Activated CD4-positive, alpha-beta T cell treated with anti-CD3 and anti-CD28 coated beads for 4 hours (primary cell): ENCODE measurements at regions not wholly inside any gene's neighbourhood (a gene's known extent, or its start where the extent isn't known, plus 50 kb on each side); places are given as distances from the start of the nearest gene placed in this dataset.

Source experiments
- DNase-seq, 2 donors: peaks; one replicate each; pipeline ENCODE4 v3.0.0-alpha.2; 2020

DNA sequence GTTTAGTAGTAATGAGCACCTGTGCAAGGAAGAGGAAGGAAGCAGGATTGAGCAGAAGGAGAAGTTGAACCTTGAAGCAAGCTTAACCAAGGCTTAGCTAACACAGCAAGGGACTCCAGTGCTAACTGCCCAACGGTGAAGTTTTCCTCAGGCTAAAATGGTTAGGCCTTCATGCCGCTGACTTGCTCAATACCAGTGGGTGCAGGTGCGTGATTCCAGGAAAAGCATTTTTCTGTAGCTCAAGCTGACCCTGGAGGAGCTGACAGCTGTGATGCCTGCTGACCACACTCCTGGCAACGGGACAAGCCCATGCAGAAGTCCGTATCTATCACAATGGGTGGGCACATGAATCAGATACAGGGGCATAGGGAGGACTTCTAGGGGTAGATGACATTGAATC, 76.5 kb upstream of the FGGY start:
- no peak for DNase-seq

GRCh38 chr1:59223198-59223597, 73.7 kb upstream of the FGGY start:
- DNase-seq, result no peak

DNA sequence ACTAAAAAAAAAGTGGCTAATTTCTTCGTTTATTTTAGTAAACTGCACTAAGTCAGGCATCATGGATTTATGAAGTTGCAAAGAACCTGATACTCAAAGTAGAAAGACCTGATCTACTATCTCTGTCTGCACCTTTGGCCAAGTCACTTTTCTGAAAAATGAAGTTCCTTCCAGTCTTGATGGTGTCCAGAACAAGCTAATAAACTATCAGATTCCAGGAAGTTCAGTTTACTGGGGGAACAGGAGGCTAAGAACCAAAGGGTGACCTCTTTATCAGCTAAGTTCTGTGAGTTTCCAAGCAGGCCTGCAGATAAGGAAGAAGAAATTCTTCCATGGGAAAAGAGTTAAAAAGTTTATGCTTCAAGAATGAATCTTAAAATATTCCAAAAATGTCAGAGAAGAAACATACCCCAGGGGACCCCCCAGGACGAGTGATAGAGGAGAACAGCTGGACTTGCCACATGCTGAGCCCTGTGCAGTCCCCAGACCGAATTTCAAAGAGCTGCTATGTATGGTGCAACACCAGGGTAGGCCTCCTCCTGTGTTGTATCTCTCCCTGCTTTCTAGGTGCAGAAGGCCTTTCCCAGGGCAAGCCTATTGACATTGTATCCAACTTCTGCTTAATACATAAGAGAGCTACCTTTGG, 72.8 kb upstream of the FGGY start:
- DNase-seq, result no peak

DNA sequence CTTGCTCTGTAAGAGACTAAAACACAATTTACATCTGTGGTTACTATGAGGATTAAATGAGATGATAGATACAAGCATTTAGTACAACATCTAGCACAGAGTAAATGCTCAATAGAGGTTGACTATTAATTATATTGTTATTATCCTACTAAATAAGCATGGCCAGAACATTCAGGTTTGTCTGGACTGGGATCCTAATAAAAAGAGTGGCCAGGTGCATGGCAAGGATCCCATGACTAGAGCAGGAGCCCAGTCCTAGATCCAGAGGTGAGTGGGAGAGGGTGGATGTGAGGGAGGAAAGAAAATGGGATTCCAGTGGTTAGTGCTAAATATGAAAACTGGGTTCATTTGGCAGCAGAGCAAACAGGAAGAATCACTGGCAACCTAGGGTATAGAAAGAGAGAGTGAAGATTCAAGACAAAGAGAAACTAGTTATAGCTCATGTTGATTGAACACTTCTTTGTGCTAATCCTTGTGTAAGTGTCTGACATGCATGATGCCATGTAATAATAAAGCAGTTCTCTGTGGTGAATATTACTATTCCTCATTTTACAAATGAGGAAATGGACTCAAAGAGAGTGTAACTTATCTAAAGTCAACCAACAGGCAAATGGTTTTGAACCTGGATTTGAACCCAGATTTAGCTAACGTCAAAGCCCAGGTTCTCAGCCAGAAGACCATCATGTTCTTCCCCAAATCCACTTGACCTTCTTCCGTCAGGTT, 71.1 kb upstream of the FGGY start:
- no peak for DNase-seq

- DNase-seq, result no peak
Measured at GRCh38 chr1:59229138-59229537, 67.8 kb upstream of the FGGY start.

DNA sequence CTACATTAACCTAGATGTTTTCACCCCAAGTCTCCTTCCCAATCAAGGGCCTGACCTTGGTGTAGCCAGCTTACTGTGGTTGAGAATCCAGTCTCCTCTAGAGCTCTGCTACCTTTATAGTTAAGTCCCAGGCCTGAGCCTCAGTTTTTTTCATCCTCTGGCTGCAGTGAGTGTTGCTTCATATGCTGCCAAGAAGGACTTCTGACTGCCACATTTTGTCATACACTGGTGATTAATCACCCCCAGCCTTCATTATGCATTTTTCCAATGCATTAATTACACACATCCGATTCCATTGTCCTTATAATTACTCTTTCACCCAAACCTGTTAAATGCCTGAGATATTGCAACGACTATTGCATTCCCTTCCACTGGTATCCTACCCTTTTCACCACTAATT, 66.3 kb upstream of the FGGY start:
- no peak for DNase-seq

GRCh38 chr1:59232216-59232615, 64.7 kb upstream of the FGGY start:
- DNase-seq, result no peak

DNA sequence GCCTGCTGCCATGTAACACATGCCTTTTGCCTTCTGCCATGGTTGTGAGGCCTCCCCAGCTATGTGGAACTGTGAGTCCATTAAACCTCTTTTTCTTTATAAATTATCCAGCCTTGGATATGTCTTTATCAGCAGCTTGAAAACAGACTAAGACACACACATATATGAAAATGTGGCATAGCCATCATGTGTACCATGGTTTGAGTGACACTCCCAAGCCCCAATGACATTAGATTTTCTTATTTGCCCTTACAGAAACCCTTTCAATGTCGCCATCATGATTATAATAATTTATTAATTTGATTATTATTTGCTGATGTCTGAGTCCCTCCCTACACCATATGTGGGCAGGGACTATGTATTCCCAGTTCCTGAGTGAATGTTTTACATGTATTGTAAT, 63.5 kb upstream of the FGGY start:
- DNase-seq, result no peak

DNA sequence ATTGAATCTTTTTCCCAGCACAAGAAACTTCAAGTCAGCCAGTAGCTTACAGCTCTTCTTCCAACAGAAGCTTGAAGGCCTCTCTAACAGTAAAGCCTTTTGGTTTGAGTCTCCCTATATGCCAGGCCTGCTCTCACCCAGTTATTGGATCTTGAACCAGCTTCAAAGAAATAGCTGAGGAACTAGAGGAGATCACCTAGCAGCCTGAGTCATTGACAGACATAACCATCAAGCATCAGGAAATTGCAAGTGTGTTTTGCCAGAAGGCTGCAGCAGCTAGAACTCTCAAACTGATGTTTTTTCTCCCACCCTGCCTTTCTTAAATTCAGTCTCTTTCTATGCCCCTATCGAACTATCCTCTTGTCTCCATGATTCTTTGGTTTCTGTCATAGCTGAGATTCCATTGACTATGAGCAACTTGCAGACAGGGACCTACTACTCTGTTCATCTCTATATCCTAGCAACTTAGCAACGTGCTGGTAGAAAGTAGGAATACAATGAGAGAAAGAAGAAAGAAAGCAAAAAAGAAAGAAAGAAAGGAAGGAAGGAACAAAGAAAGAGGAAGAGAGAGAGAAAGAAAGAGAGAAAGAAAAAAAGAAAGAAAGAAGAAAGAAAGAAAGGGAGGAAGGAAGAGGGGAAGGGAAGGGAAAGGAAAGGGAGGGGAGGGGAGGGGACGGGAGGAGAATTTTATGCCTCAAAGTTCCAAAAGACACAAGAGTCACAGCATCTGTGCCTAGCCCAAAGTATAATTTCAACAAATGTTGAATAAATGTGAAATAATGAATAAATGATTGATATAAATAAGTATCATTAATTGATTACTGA, 60.0 kb upstream of the FGGY start:
- no peak for DNase-seq

GRCh38 chr1:59237900-59238299, 59.0 kb upstream of the FGGY start:
- no peak for DNase-seq

DNA sequence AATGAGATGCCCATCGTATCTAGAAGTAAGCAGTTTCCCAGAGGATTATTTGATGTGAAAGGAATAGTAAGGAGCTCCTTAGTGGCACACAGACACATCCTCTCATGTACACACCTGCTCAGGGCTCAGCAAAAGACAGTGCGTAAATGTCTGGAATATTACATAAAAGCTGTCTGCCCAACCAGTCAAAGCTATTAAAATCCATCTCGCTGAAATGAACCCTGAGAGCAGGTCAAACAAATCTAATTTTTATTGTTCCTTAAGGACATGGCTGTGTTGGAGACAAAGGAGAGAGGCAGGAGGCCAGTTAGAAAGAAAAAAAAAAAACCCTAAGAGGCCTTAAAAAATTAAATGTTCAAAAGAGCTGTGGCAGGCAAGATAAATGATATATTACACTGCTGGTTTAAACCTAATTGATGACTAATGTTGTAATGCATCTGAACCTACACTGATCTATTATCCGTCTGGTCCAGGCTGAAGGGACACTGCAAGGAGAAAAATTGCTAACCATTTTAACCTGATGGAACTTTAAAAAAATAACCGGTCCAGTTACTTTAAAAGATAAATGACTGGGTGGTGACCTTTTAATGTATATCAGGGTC, 58.5 kb upstream of the FGGY start:
- DNase-seq, result no peak

- DNase-seq, result no peak
Measured at GRCh38 chr1:59238993-59239392, 57.9 kb upstream of the FGGY start.

- no peak for DNase-seq
Measured at GRCh38 chr1:59241909-59242308, 55.0 kb upstream of the FGGY start.

GRCh38 chr1:59242370-59242769, 54.5 kb upstream of the FGGY start:
- DNase-seq, result no peak

DNA sequence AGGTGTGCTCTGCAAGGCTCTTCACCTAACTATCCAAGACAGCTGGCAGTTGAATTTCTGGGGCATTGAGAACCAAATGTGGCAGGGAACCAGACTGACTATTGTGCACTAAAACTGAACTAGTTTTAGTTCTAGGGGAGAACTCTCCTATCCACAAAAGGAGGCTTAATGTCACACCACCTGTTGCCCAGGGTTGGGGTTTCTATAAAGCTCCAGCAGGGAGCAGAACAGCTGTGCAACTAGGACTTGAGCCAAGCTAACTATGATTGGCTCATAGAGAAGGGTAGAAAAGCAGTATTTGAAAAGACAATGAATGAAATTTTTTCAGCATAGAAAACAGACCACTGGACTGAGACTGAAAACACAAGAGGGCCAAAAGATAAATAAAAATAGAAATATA, 53.3 kb upstream of the FGGY start:
- DNase-seq, result no peak

DNA sequence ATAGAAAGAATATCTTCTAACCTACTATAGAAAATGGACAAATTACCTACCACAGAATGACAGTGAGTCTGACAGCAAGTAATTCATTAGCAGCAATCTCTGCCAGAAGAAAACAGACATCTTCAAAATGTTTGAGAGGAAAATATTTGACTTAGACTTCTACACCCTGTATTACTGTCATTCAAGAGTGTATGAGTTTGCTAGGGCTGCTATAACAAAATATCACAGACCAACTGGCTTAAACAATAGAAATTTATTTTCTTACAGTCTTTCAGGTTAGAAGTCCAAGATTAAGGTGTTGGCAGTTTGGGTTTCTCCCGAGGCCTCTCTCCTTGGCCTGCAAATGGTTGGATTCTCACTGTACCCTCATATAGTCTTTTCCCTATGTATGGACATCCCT, 52.9 kb upstream of the FGGY start:
- DNase-seq, result no peak

DNA sequence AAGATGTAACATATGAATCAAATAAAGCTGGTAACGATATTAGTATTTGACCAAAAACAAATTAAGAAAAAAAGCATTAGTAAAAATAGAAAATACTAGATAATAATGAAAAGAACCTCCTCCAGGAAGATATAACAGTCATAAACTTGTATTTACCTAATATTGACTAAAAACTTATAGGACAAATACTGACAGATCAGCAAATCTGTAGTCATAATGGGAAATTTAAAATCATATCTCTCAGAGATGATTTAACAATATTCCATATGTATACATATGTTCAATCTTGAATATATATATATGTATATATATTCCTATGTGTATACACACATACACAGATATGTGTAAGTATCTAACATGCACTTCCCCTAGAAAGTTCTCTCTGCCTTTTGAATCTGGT, 52.0 kb upstream of the FGGY start:
- no peak for DNase-seq
